Smooth muscle cell (in vitro differentiated cells): ENCODE measurements at regions not wholly inside any gene's neighbourhood (a gene's known extent, or its start where the extent isn't known, plus 50 kb on each side); places are given as distances from the start of the nearest gene placed in this dataset.
A peak's percentile ranks its signal among the peaks of the same experiment; 100 is the strongest.

Source experiments
- DNase-seq: peaks from one replicate; lab custom pipeline; 2025; ENCODE audit not compliant: unreplicated experiment; lab: John Stamatoyannopoulos, UW
- H2AFZ ChIP-seq: fragments of 200-600 bp; sonication (generic); 2 replicates; pipeline ENCODE4 v1.6.0; 2016; ENCODE audit warnings: antibody characterized with exemption, low read depth, mild to moderate bottlenecking
- H3F3A ChIP-seq: fragments of 200-600 bp; sonication (generic); 2 replicates; pipeline ENCODE4 v1.6.0; 2017; ENCODE audit warnings: antibody characterized with exemption, low read depth
- H3K27ac ChIP-seq: fragments of 200-600 bp; sonication (generic); 2 replicates; pipeline ENCODE4 v1.5.1; 2016; ENCODE audit warnings: low read depth, mild to moderate bottlenecking
- H3K27me3 ChIP-seq: fragments of 200-600 bp; sonication (generic); 2 replicates; pipeline ENCODE4 v1.6.1; 2016; ENCODE audit warnings: low read depth, mild to moderate bottlenecking
- H3K36me3 ChIP-seq: fragments of 200-600 bp; sonication (generic); 2 replicates; pipeline ENCODE4 v1.5.1; 2016; ENCODE audit warnings: low read depth
- H3K4me1 ChIP-seq: fragments of 200-600 bp; sonication (generic); 2 replicates; pipeline ENCODE4 v1.5.1; 2016; ENCODE audit warnings: low read depth
- H3K4me2 ChIP-seq: fragments of 200-600 bp; sonication (generic); 2 replicates; pipeline ENCODE4 v1.6.0; 2016; ENCODE audit warnings: mild to moderate bottlenecking
- H3K4me3 ChIP-seq: fragments of 200-600 bp; sonication (generic); 2 replicates; pipeline ENCODE4 v1.5.1; 2016; ENCODE audit warnings: mild to moderate bottlenecking
- H3K79me2 ChIP-seq: fragments of 200-600 bp; sonication (generic); 2 replicates; pipeline ENCODE4 v1.6.0; 2016; ENCODE audit warnings: low read depth, mild to moderate bottlenecking
- H3K9ac ChIP-seq: fragments of 200-600 bp; sonication (generic); 2 replicates; pipeline ENCODE4 v1.6.0; 2016; ENCODE audit warnings: low read depth
- H3K9me3 ChIP-seq: fragments of 200-600 bp; sonication (generic); replicated peaks from 2 replicates; pipeline ENCODE4 v1.5.1; 2016; ENCODE audit warnings: low read depth
- H4K20me1 ChIP-seq: fragments of 200-600 bp; sonication (generic); 2 replicates; pipeline ENCODE4 v1.6.0; 2016; ENCODE audit warnings: low read depth
- WGBS: methylation state at CpG from one replicate; pipeline ENCODE4 v1.1.7; 2016; ENCODE audit warnings: low lambda C conversion rate; 5-methylcytosine and 5-hydroxymethylcytosine counted together
- TF ChIP-seq, protein P1 (sequence below): fragments of 200-600 bp; sonication (generic); IDR thresholded peaks from 2 replicates; pipeline ENCODE4 v1.5.1; 2017; ENCODE audit warnings: borderline replicate concordance, mild to moderate bottlenecking, antibody characterized with exemption; ENCODE audit not compliant: insufficient read depth, poor library complexity, severe bottlenecking

DNA sequence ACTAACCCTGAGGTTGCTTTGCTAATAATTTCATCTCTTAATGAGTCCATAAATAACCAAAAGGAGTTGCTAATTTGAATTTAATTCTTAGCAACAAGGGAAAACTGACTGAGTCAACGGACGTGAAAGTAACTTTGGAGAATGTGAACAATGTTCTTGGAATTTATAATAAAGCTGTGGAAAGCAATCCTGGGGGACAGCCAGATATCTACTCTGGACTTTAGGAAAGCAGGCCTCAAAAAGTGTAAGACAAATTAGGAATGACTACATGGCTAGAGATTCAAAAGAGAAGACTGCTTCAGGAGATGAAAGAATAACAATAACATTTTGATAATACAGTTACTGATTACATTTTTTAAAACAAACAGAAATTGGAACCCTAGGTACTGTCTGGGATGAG lies 318.4 kb upstream of the COL8A1 start:
- no peak for DNase-seq

DNA sequence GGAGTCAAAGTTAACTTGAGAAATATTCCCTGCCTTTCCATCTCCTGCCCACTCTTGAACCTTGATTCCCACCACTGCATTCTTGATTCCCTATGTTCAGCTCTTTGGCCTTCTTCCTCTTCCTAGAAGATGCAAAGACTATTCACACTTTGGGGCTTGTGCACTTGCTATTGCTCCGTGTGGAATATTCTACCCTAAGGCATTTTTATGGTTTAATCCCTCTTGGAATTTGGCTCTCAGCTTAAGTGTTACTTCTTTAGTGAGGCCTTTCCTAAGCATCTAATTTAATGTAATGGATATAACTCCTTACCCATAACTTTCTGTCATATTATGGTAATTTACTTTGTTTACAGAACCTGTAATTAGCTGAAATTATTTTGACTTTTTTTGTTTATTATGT lies 318.9 kb upstream of the COL8A1 start:
- H3K4me3 ChIP-seq: no peak overlapping the region
- H3K79me2 ChIP-seq: no peaks in the 10 kb centered on the region
- H3K27me3 ChIP-seq: no peaks in the 10 kb centered on the region
- H3K4me2 ChIP-seq: no peak overlapping the region
- TF ChIP-seq, protein P1, sequence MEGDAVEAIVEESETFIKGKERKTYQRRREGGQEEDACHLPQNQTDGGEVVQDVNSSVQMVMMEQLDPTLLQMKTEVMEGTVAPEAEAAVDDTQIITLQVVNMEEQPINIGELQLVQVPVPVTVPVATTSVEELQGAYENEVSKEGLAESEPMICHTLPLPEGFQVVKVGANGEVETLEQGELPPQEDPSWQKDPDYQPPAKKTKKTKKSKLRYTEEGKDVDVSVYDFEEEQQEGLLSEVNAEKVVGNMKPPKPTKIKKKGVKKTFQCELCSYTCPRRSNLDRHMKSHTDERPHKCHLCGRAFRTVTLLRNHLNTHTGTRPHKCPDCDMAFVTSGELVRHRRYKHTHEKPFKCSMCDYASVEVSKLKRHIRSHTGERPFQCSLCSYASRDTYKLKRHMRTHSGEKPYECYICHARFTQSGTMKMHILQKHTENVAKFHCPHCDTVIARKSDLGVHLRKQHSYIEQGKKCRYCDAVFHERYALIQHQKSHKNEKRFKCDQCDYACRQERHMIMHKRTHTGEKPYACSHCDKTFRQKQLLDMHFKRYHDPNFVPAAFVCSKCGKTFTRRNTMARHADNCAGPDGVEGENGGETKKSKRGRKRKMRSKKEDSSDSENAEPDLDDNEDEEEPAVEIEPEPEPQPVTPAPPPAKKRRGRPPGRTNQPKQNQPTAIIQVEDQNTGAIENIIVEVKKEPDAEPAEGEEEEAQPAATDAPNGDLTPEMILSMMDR: no peak
- no peaks in the 10 kb centered on the region for H3K4me1 ChIP-seq
- no peaks in the 10 kb centered on the region for H3K36me3 ChIP-seq
- H3F3A ChIP-seq: no peaks in the 10 kb centered on the region
- peak overlapping the region; percentile 13 for H3K27ac ChIP-seq
- H3K9ac ChIP-seq: no peak overlapping the region
- no peaks in the 10 kb centered on the region for H4K20me1 ChIP-seq
- WGBS: 48% methylated on average over 1 of the region's 1 CpG
- H3K9me3 ChIP-seq: no peaks in the 10 kb centered on the region
- no peak for DNase-seq
- H2AFZ ChIP-seq: no peak overlapping the region

More for the DNA sequence above, 318.4 kb upstream of the COL8A1 start:
- H4K20me1 ChIP-seq: no peaks in the 10 kb centered on the region
- H3K9ac ChIP-seq: no peak overlapping the region
- WGBS: 26% methylated on average over 2 of the region's 2 CpGs
- H3K4me3 ChIP-seq: no peak overlapping the region
- H3K36me3 ChIP-seq: no peaks in the 10 kb centered on the region
- no peak overlapping the region for H2AFZ ChIP-seq
- peak overlapping the region; percentile 38 for H3K4me2 ChIP-seq
- no peaks in the 10 kb centered on the region for H3K9me3 ChIP-seq
- TF ChIP-seq, protein P1: no peak
- H3K79me2 ChIP-seq: no peaks in the 10 kb centered on the region
- no peaks in the 10 kb centered on the region for H3F3A ChIP-seq
- H3K4me1 ChIP-seq: no peaks in the 10 kb centered on the region
- peaks cover 3% of the 10 kb centered on the region for H3K27me3 ChIP-seq
- peak overlapping the region; percentile 13 for H3K27ac ChIP-seq

DNA sequence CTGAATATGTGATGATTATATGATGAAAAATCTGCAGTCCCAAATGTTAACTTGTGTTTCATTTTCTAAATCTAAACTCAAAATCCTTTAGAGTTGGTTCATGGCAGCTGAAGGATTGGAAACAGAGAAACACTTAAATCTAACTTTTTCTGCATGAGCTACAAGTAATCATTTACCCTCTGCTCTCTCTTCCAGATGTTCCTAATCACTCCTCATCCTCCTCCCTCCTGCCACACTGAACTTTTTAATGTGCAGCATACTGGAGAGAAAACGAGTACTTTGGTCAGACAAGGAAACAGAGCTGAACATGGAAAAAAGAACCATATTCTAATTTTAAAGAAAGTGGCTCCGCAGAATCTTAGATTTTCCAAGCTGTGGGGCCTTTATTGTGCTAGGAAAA lies 321.2 kb upstream of the COL8A1 start:
- H3F3A ChIP-seq: no peaks in the 10 kb centered on the region

DNA sequence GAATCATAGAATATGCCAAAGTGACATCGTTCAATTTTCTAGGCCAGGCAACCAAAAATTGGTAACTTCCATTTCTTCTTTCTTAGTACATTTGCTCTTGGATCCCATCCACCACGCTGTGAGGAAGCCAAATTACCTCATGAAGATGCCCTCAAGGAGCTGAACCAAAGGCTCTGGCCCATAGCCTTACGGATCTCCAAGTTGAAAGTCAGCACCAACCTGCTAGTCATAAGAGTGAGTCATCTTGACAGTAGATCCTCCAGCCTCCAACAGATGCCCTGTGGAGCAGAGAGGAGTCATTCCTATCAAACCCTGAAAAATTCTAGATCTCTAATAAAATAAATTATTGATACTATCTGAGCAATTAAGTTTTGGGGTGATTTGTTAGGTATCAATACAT lies 322.5 kb upstream of the COL8A1 start:
- Histone ChIP-seq H3K36me3 (no peaks in the 10 kb centered on the region), H3K27me3 (no peaks in the 10 kb centered on the region), H3K79me2 (no peaks in the 10 kb centered on the region), H3K27ac (no peak overlapping the region), H2AFZ (no peak overlapping the region), H4K20me1 (no peaks in the 10 kb centered on the region), H3K4me1 (no peaks in the 10 kb centered on the region), H3K4me3 (no peak overlapping the region), H3K9me3 (no peaks in the 10 kb centered on the region), H3K9ac (no peak overlapping the region), H3K4me2 (no peak overlapping the region), H3F3A (no peaks in the 10 kb centered on the region)
- TF ChIP-seq, protein P1: no peak
- WGBS: 79% methylated on average over 3 of the region's 3 CpGs
- no peak for DNase-seq

More for the DNA sequence above, 321.2 kb upstream of the COL8A1 start:
- H3K36me3 ChIP-seq: no peaks in the 10 kb centered on the region
- TF ChIP-seq, protein P1: no peak
- H3K9me3 ChIP-seq: no peaks in the 10 kb centered on the region
- DNase-seq: no peak
- no peak overlapping the region for H3K9ac ChIP-seq
- H3K27me3 ChIP-seq: no peaks in the 10 kb centered on the region
- H4K20me1 ChIP-seq: no peaks in the 10 kb centered on the region
- no peak overlapping the region for H2AFZ ChIP-seq
- H3K79me2 ChIP-seq: no peaks in the 10 kb centered on the region
- no peaks in the 10 kb centered on the region for H3K4me1 ChIP-seq
- H3K4me3 ChIP-seq: no peak overlapping the region
- no peak overlapping the region for H3K27ac ChIP-seq
- H3K4me2 ChIP-seq: no peak overlapping the region
- 83% methylated on average over 2 of the region's 2 CpGs for WGBS
